GM10266 (cell line): ENCODE measurements at regions not wholly inside any gene's neighbourhood (a gene's known extent, or its start where the extent isn't known, plus 50 kb on each side); places are given as distances from the start of the nearest gene placed in this dataset.

Source experiments
- DNase-seq: peaks from one replicate; pipeline ENCODE4 v3.0.0; 2012; ENCODE audit errors: extremely low spot score
- TF ChIP-seq, protein P1 (sequence below): IDR thresholded peaks from 2 replicates; pipeline ENCODE4 v1.5.1; 2012; ENCODE audit warnings: mild to moderate bottlenecking, low read depth; ENCODE audit not compliant: control insufficient read depth, insufficient read depth; ENCODE audit errors: missing control alignments

GRCh38 chr1:68889471-68889870 lies 392.6 kb upstream of the DEPDC1 start:
- no peak for DNase-seq
- TF ChIP-seq, protein P1, sequence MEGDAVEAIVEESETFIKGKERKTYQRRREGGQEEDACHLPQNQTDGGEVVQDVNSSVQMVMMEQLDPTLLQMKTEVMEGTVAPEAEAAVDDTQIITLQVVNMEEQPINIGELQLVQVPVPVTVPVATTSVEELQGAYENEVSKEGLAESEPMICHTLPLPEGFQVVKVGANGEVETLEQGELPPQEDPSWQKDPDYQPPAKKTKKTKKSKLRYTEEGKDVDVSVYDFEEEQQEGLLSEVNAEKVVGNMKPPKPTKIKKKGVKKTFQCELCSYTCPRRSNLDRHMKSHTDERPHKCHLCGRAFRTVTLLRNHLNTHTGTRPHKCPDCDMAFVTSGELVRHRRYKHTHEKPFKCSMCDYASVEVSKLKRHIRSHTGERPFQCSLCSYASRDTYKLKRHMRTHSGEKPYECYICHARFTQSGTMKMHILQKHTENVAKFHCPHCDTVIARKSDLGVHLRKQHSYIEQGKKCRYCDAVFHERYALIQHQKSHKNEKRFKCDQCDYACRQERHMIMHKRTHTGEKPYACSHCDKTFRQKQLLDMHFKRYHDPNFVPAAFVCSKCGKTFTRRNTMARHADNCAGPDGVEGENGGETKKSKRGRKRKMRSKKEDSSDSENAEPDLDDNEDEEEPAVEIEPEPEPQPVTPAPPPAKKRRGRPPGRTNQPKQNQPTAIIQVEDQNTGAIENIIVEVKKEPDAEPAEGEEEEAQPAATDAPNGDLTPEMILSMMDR = no peak

DNA sequence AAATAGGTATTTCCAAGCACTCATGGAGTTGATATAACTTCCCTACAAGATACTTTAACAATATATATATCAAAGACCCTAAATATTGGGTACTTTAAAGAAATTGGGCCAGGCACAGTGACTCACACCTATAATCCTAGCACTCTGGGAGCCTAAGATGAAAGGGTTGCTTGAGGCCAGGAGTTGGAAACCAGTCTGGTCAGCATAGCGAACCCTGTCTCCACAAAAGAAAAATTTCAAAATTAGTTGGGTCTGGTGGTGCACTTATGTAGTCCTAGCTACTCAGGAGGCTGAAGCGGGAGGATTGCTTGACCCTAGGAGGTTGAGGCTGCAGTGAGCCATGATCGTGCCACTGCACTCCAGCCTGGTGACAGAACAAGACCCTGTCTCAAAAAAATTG lies 393.9 kb upstream of the DEPDC1 start:
- TF ChIP-seq, protein P1 = no peak
- no peak for DNase-seq

- TF ChIP-seq, protein P1 = no peak
- DNase-seq = no peak
These were observed 407.6 kb upstream of the DEPDC1 start for GRCh38 chr1:68904477-68904876.

DNA sequence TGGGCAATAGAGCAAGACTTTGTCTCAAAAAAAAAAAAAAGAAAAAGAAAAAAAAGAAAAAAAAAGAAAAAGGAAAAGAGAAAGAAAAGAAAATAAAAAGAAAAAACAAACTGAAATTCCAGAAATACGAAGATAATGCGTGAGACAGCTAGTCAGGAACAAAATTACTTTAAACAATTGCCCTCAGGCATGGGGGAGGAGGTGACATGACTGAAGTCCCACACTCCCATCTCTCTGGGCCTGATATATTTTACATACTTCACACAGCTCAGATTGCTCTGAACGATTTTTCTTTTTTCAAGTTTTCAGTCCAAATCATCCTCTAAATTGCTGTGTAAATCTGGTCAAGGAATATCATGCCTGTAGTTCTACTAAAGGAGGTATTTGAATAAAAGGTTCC lies 409.5 kb upstream of the DEPDC1 start:
- TF ChIP-seq, protein P1 = no peak
- DNase-seq = no peak

GRCh38 chr1:68907491-68907890 lies 410.6 kb upstream of the DEPDC1 start:
- no peak for DNase-seq
- TF ChIP-seq, protein P1 = no peak

DNA sequence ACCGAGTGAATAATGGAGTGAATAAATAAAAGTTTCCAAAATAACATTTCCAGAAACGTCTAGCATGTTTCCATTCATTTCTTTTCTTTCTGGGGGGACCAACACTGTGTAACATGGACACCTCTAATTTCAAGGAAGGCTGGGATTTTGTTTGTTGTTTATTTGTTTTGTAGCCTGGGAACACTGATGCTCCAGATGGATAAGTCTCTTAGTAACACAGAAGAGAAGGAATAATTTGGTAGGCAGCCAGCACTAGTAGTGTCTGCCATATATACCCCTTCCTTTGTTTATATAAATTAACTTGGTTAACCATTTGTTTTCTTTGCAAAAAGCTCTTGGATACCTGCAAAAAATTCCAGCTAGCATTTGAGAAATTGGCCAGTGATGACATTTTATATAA lies 411.4 kb upstream of the DEPDC1 start:
- TF ChIP-seq, protein P1 = no peak
- DNase-seq = no peak

- TF ChIP-seq, protein P1 = no peak
- DNase-seq = no peak
These were observed 419.5 kb upstream of the DEPDC1 start for GRCh38 chr1:68916221-68916902.
